T-helper 1 cell treated with Interleukin-12 subunit alpha and Interleukin-12 subunit beta and Interleukin-4 antibody, amounts not matched to agents 30 μg/mL and 1 μg/mL, for 36 hours (primary cell): ENCODE measurements at regions not wholly inside any gene's neighbourhood (a gene's known extent, or its start where the extent isn't known, plus 50 kb on each side); places are given as distances from the start of the nearest gene placed in this dataset.

Experiments used
- H3K27ac Mint-ChIP-seq: one replicate; pipeline ENCODE4 v1.8.0; 2021; ENCODE audit warnings: mild to moderate bottlenecking, mixed read lengths
- H3K27me3 Mint-ChIP-seq: one replicate; pipeline ENCODE4 v1.8.0; 2021; ENCODE audit warnings: low read depth, mixed read lengths
- H3K36me3 Mint-ChIP-seq: one replicate; pipeline ENCODE4 v1.8.0; 2021; ENCODE audit warnings: low read depth, mixed read lengths
- H3K4me1 Mint-ChIP-seq: one replicate; pipeline ENCODE4 v1.8.0; 2021; ENCODE audit warnings: low read depth, mixed read lengths
- H3K4me3 Mint-ChIP-seq: one replicate; pipeline ENCODE4 v1.8.0; 2021; ENCODE audit warnings: mild to moderate bottlenecking, moderate library complexity, mixed read lengths
- H3K9me3 Mint-ChIP-seq: one replicate; pipeline ENCODE4 v1.8.0; 2021; ENCODE audit warnings: mixed read lengths

- Mint-ChIP-seq H3K27me3 (no peaks in the 10 kb centered on the region), H3K4me1 (peaks cover 50% of the 10 kb centered on the region), H3K4me3 (peak overlapping the region; percentile 94), H3K9me3 (no peaks in the 10 kb centered on the region), H3K27ac (peak overlapping the region; percentile 99), H3K36me3 (peaks cover 29% of the 10 kb centered on the region)
Measured at GRCh38 chr6:4018171-4018923, 60.6 kb downstream of the FAM217A start.
